Activated CD4-positive, alpha-beta T cell treated with anti-CD3 and anti-CD28 coated beads, Interleukin-2, amount 10 ng/mL, durations not matched to agents 24 days and 14 days (primary cell): ENCODE measurements at regions not wholly inside any gene's neighbourhood (a gene's known extent, or its start where the extent isn't known, plus 50 kb on each side); places are given as distances from the start of the nearest gene placed in this dataset.
"Not testable (repeated sequence)": the region's sequence is repeated elsewhere in the genome, so short reads cannot be mapped to it uniquely, and the experiment has no call there.

Source experiments
- DNase-seq: peaks from one replicate; pipeline ENCODE4 v3.0.0; 2022
- H3K27ac Mint-ChIP-seq: one replicate; pipeline ENCODE4 v1.8.0; 2022; ENCODE audit warnings: mild to moderate bottlenecking, mixed read lengths
- H3K27me3 Mint-ChIP-seq: one replicate; pipeline ENCODE4 v1.8.0; 2022; ENCODE audit warnings: mixed read lengths
- H3K36me3 Mint-ChIP-seq: one replicate; pipeline ENCODE4 v1.8.0; 2022; ENCODE audit warnings: low read depth, mild to moderate bottlenecking, mixed read lengths
- H3K4me1 Mint-ChIP-seq: one replicate; pipeline ENCODE4 v1.8.0; 2021; ENCODE audit warnings: mixed read lengths
- H3K4me3 Mint-ChIP-seq: one replicate; pipeline ENCODE4 v1.8.0; 2022; ENCODE audit warnings: mild to moderate bottlenecking, moderate library complexity, mixed read lengths
- H3K9me3 Mint-ChIP-seq: one replicate; pipeline ENCODE4 v1.8.0; 2021; ENCODE audit warnings: mixed read lengths
- intact Hi-C: fragments of 100-400 bp; cut with micrococcal nuclease; formaldehyde crosslinking; loops from one replicate; pipeline ENCODE4 v1.15.1; 2023

GRCh38 chr12:105506678-105507310 lies 176.3 kb downstream of the C12orf75 start:
- no peak for DNase-seq
- no peak overlapping the region for H3K4me3 Mint-ChIP-seq
- intact Hi-C loops = no loop called here
- H3K4me1 Mint-ChIP-seq = no peaks in the 10 kb centered on the region
- no peaks in the 10 kb centered on the region for H3K36me3 Mint-ChIP-seq
- peaks cover 7% of the 10 kb centered on the region for H3K27me3 Mint-ChIP-seq
- no peaks in the 10 kb centered on the region for H3K9me3 Mint-ChIP-seq
- no peak overlapping the region for H3K27ac Mint-ChIP-seq

- no peaks in the 10 kb centered on the region for H3K4me1 Mint-ChIP-seq
- no peak for DNase-seq
- H3K36me3 Mint-ChIP-seq = no peaks in the 10 kb centered on the region
- H3K9me3 Mint-ChIP-seq = no peaks in the 10 kb centered on the region
- H3K27me3 Mint-ChIP-seq = peaks cover 7% of the 10 kb centered on the region
- intact Hi-C loops = no loop called here
- H3K4me3 Mint-ChIP-seq = no peak overlapping the region
- H3K27ac Mint-ChIP-seq = no peak overlapping the region
These were observed 177.0 kb downstream of the C12orf75 start for GRCh38 chr12:105507311-105508038.

- DNase-seq = no peak
- Mint-ChIP-seq H3K4me1 (no peaks in the 10 kb centered on the region), H3K27me3 (peaks cover 7% of the 10 kb centered on the region), H3K36me3 (no peaks in the 10 kb centered on the region), H3K9me3 (no peaks in the 10 kb centered on the region), H3K27ac (no peak overlapping the region), H3K4me3 (no peak overlapping the region)
- intact Hi-C loops = no loop called here
These were observed 177.6 kb downstream of the C12orf75 start for GRCh38 chr12:105508096-105508495.

- H3K4me3 Mint-ChIP-seq = no peak overlapping the region
- H3K36me3 Mint-ChIP-seq = no peaks in the 10 kb centered on the region
- DNase-seq = no peak
- H3K9me3 Mint-ChIP-seq = no peaks in the 10 kb centered on the region
- H3K27ac Mint-ChIP-seq = no peak overlapping the region
- H3K4me1 Mint-ChIP-seq = no peaks in the 10 kb centered on the region
- peaks cover 7% of the 10 kb centered on the region for H3K27me3 Mint-ChIP-seq
- intact Hi-C loops = no loop called here
These were observed 180.0 kb downstream of the C12orf75 start for GRCh38 chr12:105510526-105510925.

GRCh38 chr12:105512861-105513260 lies 182.4 kb downstream of the C12orf75 start:
- H3K27ac Mint-ChIP-seq, H3K36me3 Mint-ChIP-seq, H3K4me3 Mint-ChIP-seq, DNase-seq, H3K27me3 Mint-ChIP-seq, intact Hi-C loops, H3K4me1 Mint-ChIP-seq, H3K9me3 Mint-ChIP-seq: not testable (repeated sequence)

GRCh38 chr12:105522166-105522825 lies 191.8 kb downstream of the C12orf75 start:
- no peak for DNase-seq
- no peaks in the 10 kb centered on the region for H3K4me1 Mint-ChIP-seq
- H3K4me3 Mint-ChIP-seq = no peak overlapping the region
- H3K36me3 Mint-ChIP-seq = no peaks in the 10 kb centered on the region
- no peak overlapping the region for H3K27ac Mint-ChIP-seq
- H3K27me3 Mint-ChIP-seq = no peaks in the 10 kb centered on the region
- H3K9me3 Mint-ChIP-seq = no peaks in the 10 kb centered on the region
- intact Hi-C loops = no loop called here

GRCh38 chr12:105523164-105524057 lies 192.9 kb downstream of the C12orf75 start:
- Mint-ChIP-seq H3K27ac (no peak overlapping the region), H3K4me3 (no peak overlapping the region), H3K27me3 (no peaks in the 10 kb centered on the region), H3K36me3 (no peaks in the 10 kb centered on the region), H3K9me3 (no peaks in the 10 kb centered on the region), H3K4me1 (no peaks in the 10 kb centered on the region)
- no peak for DNase-seq
- intact Hi-C loops = no loop called here

- Mint-ChIP-seq H3K4me3 (no peak overlapping the region), H3K4me1 (no peaks in the 10 kb centered on the region), H3K27ac (no peak overlapping the region), H3K27me3 (peaks cover 3% of the 10 kb centered on the region), H3K9me3 (no peaks in the 10 kb centered on the region), H3K36me3 (no peaks in the 10 kb centered on the region)
- intact Hi-C loops = no loop called here
- no peak for DNase-seq
These were observed 194.5 kb downstream of the C12orf75 start for GRCh38 chr12:105524961-105525360.

GRCh38 chr12:105534068-105534467 lies 203.6 kb downstream of the C12orf75 start:
- Mint-ChIP-seq H3K27ac (no peak overlapping the region), H3K9me3 (peaks cover 12% of the 10 kb centered on the region), H3K27me3 (peaks cover 4% of the 10 kb centered on the region), H3K36me3 (no peaks in the 10 kb centered on the region), H3K4me1 (no peaks in the 10 kb centered on the region), H3K4me3 (no peak overlapping the region)
- intact Hi-C loops = no loop called here
- DNase-seq = no peak

- H3K27me3 Mint-ChIP-seq, H3K4me1 Mint-ChIP-seq, DNase-seq, H3K4me3 Mint-ChIP-seq, H3K27ac Mint-ChIP-seq, intact Hi-C loops, H3K36me3 Mint-ChIP-seq: not testable (repeated sequence)
- peaks cover 12% of the 10 kb centered on the region for H3K9me3 Mint-ChIP-seq
These were observed 204.5 kb downstream of the C12orf75 start for GRCh38 chr12:105535033-105535432.

GRCh38 chr12:105538880-105539279 lies 208.4 kb downstream of the C12orf75 start:
- Mint-ChIP-seq H3K36me3 (no peaks in the 10 kb centered on the region), H3K9me3 (peaks cover 12% of the 10 kb centered on the region), H3K4me3 (no peak overlapping the region), H3K27me3 (no peaks in the 10 kb centered on the region), H3K4me1 (no peaks in the 10 kb centered on the region), H3K27ac (no peak overlapping the region)
- DNase-seq = no peak
- intact Hi-C loops = no loop called here

GRCh38 chr12:105539735-105540134 lies 209.2 kb downstream of the C12orf75 start:
- Mint-ChIP-seq H3K9me3 (peaks cover 7% of the 10 kb centered on the region), H3K36me3 (no peaks in the 10 kb centered on the region), H3K4me1 (no peaks in the 10 kb centered on the region), H3K27ac (no peak overlapping the region), H3K4me3 (no peak overlapping the region), H3K27me3 (no peaks in the 10 kb centered on the region)
- intact Hi-C loops = no loop called here
- no peak for DNase-seq

GRCh38 chr12:105547786-105548185 lies 217.3 kb downstream of the C12orf75 start:
- Mint-ChIP-seq H3K4me3 (no peak overlapping the region), H3K27ac (no peak overlapping the region), H3K4me1 (no peaks in the 10 kb centered on the region), H3K9me3 (no peaks in the 10 kb centered on the region), H3K27me3 (no peaks in the 10 kb centered on the region), H3K36me3 (no peaks in the 10 kb centered on the region)
- intact Hi-C loops = no loop called here
- no peak for DNase-seq

- H3K27me3 Mint-ChIP-seq = no peaks in the 10 kb centered on the region
- intact Hi-C loops = no loop called here
- no peaks in the 10 kb centered on the region for H3K36me3 Mint-ChIP-seq
- no peak for DNase-seq
- no peaks in the 10 kb centered on the region for H3K9me3 Mint-ChIP-seq
- H3K4me3 Mint-ChIP-seq = no peak overlapping the region
- no peaks in the 10 kb centered on the region for H3K4me1 Mint-ChIP-seq
- H3K27ac Mint-ChIP-seq = no peak overlapping the region
These were observed 218.1 kb downstream of the C12orf75 start for GRCh38 chr12:105548626-105549025.
